Pancreas (tissue), 10 donors: ENCODE measurements at regions not wholly inside any gene's neighbourhood (a gene's known extent, or its start where the extent isn't known, plus 50 kb on each side); places are given as distances from the start of the nearest gene placed in this dataset.

Experiments
- ATAC-seq, 4 donors: fragments of 200-7000 bp; cut with Tn5 transposase; one replicate each; pipeline versions ENCODE4 v1.8.0 to v1.9.1; 2020; ENCODE audit warnings: mild to moderate bottlenecking in 4 of 4, moderate library complexity in 4 of 4
- DNase-seq, 6 donors: peaks; one replicate each; pipeline ENCODE4 v3.0.0-alpha.2; 2020
- FAIRE-seq: peaks from 2 replicates; lab custom pipeline; 2012; peaks lifted over from hg19 to GRCh38; lab: Jason Lieb, UNC
- H3K27ac ChIP-seq, 4 donors: fragments of 200-600 bp; sonication (generic); 1 replicate in 3 of 4; 2 replicates in 1 of 4; pipeline versions ENCODE4 v1.5.0 to v1.8.0; 2020
- H3K27me3 ChIP-seq, 4 donors: fragments of 200-600 bp; one replicate each; pipeline ENCODE4 v1.8.0; 2021
- H3K36me3 ChIP-seq, 3 donors: fragments of 200-600 bp; sonication (generic) in 1 of 3; one replicate each; pipeline versions ENCODE4 v1.5.0 to v1.8.0; 2020 to 2021
- H3K4me1 ChIP-seq, 3 donors: fragments of 200-600 bp; one replicate each; pipeline ENCODE4 v1.8.0; 2021
- H3K4me3 ChIP-seq, 4 donors: fragments of 200-600 bp; sonication (generic) in 2 of 4; one replicate each; pipeline versions ENCODE4 v1.5.0 to v1.8.0; 2020 to 2021
- H3K9me3 ChIP-seq, 4 donors: fragments of 200-600 bp; one replicate each; pipeline ENCODE4 v1.8.0; 2021
- WGBS, 2 donors: extraction: QIAGEN DNeasy Blood & Tissue Kit; methylation state at CpG; one replicate each; pipeline ENCODE4 v1.1.7; 2013; 5-methylcytosine and 5-hydroxymethylcytosine counted together
- intact Hi-C, 3 donors: fragments of 100-400 bp; cut with DNase I; formaldehyde crosslinking; loops; one replicate each; pipeline versions ENCODE4 v1.11.1 to v1.14.2; 2022
- TF ChIP-seq, protein P1 (sequence below), 4 donors: fragments of 200-600 bp; sonication (generic) in 3 of 4; IDR thresholded peaks; one replicate each; pipeline versions ENCODE4 v1.5.0 to v1.8.0; 2021; ENCODE audit warnings: antibody characterized with exemption in 4 of 4
- donor health status: healthy with polysubstance abuse.
- donor health status: DM: no; HTN: no; CAD: no; lungs with moderate emphysema.
- donor health status: DM: no; HTN: no; CAD: no.
- donor health status: control.
- donor health status: control.
- donor health status: Bipolar disorder and iron deficiency.
- donor health status: DM: yes; HTN: yes; CAD: no.
- donor health status: DM: no; HTN: no; CAD: no.
- donor health status: DM: no; HTN: no; CAD: no.
- donor health status: DM: yes; HTN: yes; CAD: no.

- FAIRE-seq: no peak
- DNase-seq: no peak
- H3K27ac ChIP-seq: no peak overlapping the region
- peaks cover 0 to 3% (median 0%) of the 10 kb centered on the region in 4 donors for H3K27me3 ChIP-seq
- no peaks in the 10 kb centered on the region for H3K9me3 ChIP-seq
- no peaks in the 10 kb centered on the region for H3K36me3 ChIP-seq
- intact Hi-C loops: no loop called here
- no peak overlapping the region for H3K4me3 ChIP-seq
- no peaks in the 10 kb centered on the region for H3K4me1 ChIP-seq
- no peak for ATAC-seq
- TF ChIP-seq, protein P1, sequence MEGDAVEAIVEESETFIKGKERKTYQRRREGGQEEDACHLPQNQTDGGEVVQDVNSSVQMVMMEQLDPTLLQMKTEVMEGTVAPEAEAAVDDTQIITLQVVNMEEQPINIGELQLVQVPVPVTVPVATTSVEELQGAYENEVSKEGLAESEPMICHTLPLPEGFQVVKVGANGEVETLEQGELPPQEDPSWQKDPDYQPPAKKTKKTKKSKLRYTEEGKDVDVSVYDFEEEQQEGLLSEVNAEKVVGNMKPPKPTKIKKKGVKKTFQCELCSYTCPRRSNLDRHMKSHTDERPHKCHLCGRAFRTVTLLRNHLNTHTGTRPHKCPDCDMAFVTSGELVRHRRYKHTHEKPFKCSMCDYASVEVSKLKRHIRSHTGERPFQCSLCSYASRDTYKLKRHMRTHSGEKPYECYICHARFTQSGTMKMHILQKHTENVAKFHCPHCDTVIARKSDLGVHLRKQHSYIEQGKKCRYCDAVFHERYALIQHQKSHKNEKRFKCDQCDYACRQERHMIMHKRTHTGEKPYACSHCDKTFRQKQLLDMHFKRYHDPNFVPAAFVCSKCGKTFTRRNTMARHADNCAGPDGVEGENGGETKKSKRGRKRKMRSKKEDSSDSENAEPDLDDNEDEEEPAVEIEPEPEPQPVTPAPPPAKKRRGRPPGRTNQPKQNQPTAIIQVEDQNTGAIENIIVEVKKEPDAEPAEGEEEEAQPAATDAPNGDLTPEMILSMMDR (IDR thresholded peaks at IDR 0.05): no peak
Measured at GRCh38 chr16:80040413-80040812, 439.9 kb upstream of the MAF start.

- ATAC-seq (no peak), FAIRE-seq (no peak), DNase-seq (no peak)
- Histone ChIP-seq H3K27ac (no peak overlapping the region), H3K27me3 (peaks cover 0 to 3% (median 0%) of the 10 kb centered on the region in 4 donors), H3K4me1 (no peaks in the 10 kb centered on the region), H3K36me3 (no peaks in the 10 kb centered on the region), H3K9me3 (no peaks in the 10 kb centered on the region), H3K4me3 (no peak overlapping the region)
- intact Hi-C loops: no loop called here
- 55 to 70% methylated on average over 2 of the region's 2 CpGs for WGBS, 2 donors
- TF ChIP-seq, protein P1 (IDR thresholded peaks at IDR 0.05): no peak
Measured at GRCh38 chr16:80039777-80040176, 439.2 kb upstream of the MAF start.

- peaks cover 0 to 3% (median 0%) of the 10 kb centered on the region in 4 donors for H3K27me3 ChIP-seq
- H3K9me3 ChIP-seq: no peaks in the 10 kb centered on the region
- no peak overlapping the region for H3K4me3 ChIP-seq
- H3K27ac ChIP-seq: no peak overlapping the region
- ATAC-seq (no peak), FAIRE-seq (no peak), DNase-seq (no peak)
- H3K36me3 ChIP-seq: no peaks in the 10 kb centered on the region
- WGBS, 2 donors: 57 to 62% methylated on average over 6 of the region's 6 CpGs
- intact Hi-C loops: no loop called here
- TF ChIP-seq, protein P1 (IDR thresholded peaks at IDR 0.05): no peak
- no peaks in the 10 kb centered on the region for H3K4me1 ChIP-seq
Measured at GRCh38 chr16:80038566-80038965, 438.0 kb upstream of the MAF start.

GRCh38 chr16:80034948-80035663 is 434.6 kb upstream of the MAF start:
- intact Hi-C loops: no loop called here
- Histone ChIP-seq H3K36me3 (no peaks in the 10 kb centered on the region), H3K4me1 (no peaks in the 10 kb centered on the region), H3K27ac (no peak overlapping the region), H3K27me3 (no peaks in the 10 kb centered on the region), H3K4me3 (no peak overlapping the region), H3K9me3 (no peaks in the 10 kb centered on the region)
- 74 to 76% methylated on average over 8 of the region's 8 CpGs for WGBS, 2 donors
- TF ChIP-seq, protein P1 (IDR thresholded peaks at IDR 0.05): no peak
- FAIRE-seq: no peak
- no peak for ATAC-seq
- DNase-seq: no peak

GRCh38 chr16:80034469-80034826 is 433.9 kb upstream of the MAF start:
- no peaks in the 10 kb centered on the region for H3K4me1 ChIP-seq
- H3K4me3 ChIP-seq: no peak overlapping the region
- DNase-seq (no peak), ATAC-seq (no peak), FAIRE-seq (no peak)
- 80 to 85% methylated on average over 4 of the region's 4 CpGs for WGBS, 2 donors
- no peak overlapping the region for H3K27ac ChIP-seq
- TF ChIP-seq, protein P1 (IDR thresholded peaks at IDR 0.05): no peak
- no peaks in the 10 kb centered on the region for H3K27me3 ChIP-seq
- H3K36me3 ChIP-seq: no peaks in the 10 kb centered on the region
- intact Hi-C loops: no loop called here
- no peaks in the 10 kb centered on the region for H3K9me3 ChIP-seq
